ENCODE measurements at regions not wholly inside any gene's neighbourhood (a gene's known extent, or its start where the extent isn't known, plus 50 kb on each side); places are given as distances from the start of the nearest gene placed in this dataset.

GRCh38 chr13:30100226-30100625 is 207.1 kb downstream of the KATNAL1 start:
- TF ChIP-seq, protein P1, sequence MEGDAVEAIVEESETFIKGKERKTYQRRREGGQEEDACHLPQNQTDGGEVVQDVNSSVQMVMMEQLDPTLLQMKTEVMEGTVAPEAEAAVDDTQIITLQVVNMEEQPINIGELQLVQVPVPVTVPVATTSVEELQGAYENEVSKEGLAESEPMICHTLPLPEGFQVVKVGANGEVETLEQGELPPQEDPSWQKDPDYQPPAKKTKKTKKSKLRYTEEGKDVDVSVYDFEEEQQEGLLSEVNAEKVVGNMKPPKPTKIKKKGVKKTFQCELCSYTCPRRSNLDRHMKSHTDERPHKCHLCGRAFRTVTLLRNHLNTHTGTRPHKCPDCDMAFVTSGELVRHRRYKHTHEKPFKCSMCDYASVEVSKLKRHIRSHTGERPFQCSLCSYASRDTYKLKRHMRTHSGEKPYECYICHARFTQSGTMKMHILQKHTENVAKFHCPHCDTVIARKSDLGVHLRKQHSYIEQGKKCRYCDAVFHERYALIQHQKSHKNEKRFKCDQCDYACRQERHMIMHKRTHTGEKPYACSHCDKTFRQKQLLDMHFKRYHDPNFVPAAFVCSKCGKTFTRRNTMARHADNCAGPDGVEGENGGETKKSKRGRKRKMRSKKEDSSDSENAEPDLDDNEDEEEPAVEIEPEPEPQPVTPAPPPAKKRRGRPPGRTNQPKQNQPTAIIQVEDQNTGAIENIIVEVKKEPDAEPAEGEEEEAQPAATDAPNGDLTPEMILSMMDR (IDR thresholded peaks at IDR 0.05; ENCODE audit: insufficient read depth, low read depth, low read length, missing control alignments), result no peak
- no peak overlapping the region for H3K4me3 ChIP-seq (ENCODE audit: low read length)
- DNase-seq (ENCODE audit: low read depth), result no peak

DNA sequence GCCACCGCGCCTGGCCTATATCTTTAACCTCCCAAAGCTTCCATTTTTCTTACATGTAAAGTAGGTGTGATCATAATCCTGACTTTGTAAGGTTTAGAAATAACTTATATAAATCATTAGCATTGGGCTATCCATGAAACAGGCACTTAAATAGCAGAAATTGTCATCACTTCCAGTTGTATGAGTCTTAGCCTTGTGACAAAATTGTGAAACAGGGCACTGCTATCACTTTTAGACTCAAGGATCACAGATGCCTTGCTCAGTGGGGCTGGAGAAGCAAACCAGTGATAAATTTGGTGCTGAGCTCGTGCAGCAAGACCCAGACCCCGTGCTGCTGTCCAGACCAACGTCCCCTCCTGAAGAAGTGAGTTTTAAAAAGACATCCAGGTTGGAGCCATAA is 209.7 kb downstream of the KATNAL1 start:
- TF ChIP-seq, protein P1 (IDR thresholded peaks at IDR 0.05; ENCODE audit: insufficient read depth, low read depth, low read length, missing control alignments), result no peak
- no peak for DNase-seq (ENCODE audit: low read depth)
- no peak overlapping the region for H3K4me3 ChIP-seq (ENCODE audit: low read length)

GRCh38 chr13:30097089-30097488 is 210.3 kb downstream of the KATNAL1 start:
- no peak for DNase-seq (ENCODE audit: low read depth)
- no peak overlapping the region for H3K4me3 ChIP-seq (ENCODE audit: low read length)
- TF ChIP-seq, protein P1 (IDR thresholded peaks at IDR 0.05; ENCODE audit: insufficient read depth, low read depth, low read length, missing control alignments), result no peak

DNA sequence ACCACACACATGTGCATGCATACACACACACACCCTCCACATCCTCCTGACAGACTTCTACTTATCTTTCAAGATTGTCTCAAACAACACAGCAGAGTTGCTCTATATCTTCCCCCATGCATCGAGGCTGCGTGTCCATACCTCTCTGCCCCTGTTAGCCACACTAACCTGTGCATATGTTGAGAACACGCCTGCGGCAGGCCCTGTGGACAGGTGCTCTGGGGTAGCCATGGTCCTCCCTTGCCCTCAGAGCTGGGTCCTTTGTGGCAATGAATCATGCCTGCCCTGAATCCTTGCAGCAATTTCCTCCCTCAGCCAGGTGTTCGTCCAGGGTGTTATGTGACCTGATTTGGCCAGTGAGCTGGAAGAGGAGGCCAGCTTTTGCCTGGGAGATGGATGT is 213.3 kb downstream of the KATNAL1 start:
- no peak for DNase-seq (ENCODE audit: low read depth)
- no peak overlapping the region for H3K4me3 ChIP-seq (ENCODE audit: low read length)
- TF ChIP-seq, protein P1 (IDR thresholded peaks at IDR 0.05; ENCODE audit: insufficient read depth, low read depth, low read length, missing control alignments), result no peak

GRCh38 chr13:30093236-30093635 is 214.1 kb downstream of the KATNAL1 start:
- TF ChIP-seq, protein P1 (IDR thresholded peaks at IDR 0.05; ENCODE audit: insufficient read depth, low read depth, low read length, missing control alignments), result no peak
- DNase-seq (ENCODE audit: low read depth), result no peak
- H3K4me3 ChIP-seq (ENCODE audit: low read length), result no peak overlapping the region

DNA sequence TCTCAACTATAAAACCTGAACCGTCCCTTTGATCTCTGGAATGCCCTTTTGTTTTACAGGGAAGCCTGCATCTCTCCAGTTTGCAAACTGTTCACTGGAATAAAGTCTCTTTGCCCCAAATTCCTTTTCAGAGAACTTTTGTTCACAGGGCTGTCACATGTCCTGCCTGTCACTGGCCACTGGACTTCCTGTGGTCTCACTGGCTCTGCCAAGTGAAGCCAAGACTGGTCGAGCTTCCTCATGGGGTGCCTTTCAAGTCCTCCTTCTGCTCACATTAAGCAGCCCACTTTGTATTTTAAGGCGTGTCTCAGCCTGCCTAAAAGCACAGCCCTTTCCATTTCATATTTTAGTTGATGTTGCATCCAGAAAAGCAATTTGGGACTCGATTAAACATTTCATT is 215.7 kb downstream of the KATNAL1 start:
- no peak overlapping the region for H3K4me3 ChIP-seq (ENCODE audit: low read length)
- no peak for DNase-seq (ENCODE audit: low read depth)
- TF ChIP-seq, protein P1 (IDR thresholded peaks at IDR 0.05; ENCODE audit: insufficient read depth, low read depth, low read length, missing control alignments), result no peak

DNA sequence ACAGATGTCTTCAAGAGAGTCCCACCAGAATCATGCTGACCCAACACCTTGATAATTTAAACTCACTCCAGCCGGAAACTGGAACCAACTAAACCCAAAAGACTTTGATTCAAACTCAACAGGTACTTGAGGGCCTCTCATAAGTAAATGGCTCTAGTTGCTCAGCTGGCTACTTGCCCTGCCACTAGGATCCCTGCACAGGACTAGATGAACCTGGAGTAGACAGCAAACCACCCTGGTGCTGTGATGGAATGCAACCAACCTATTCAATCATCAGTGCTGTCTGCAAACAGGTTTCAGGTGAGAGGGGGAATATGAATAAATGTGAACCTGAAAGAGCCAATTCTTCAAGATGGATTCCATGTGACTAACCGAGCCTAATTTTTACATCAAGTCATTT is 216.3 kb downstream of the KATNAL1 start:
- DNase-seq (ENCODE audit: low read depth), result no peak
- H3K4me3 ChIP-seq (ENCODE audit: low read length), result no peak overlapping the region
- TF ChIP-seq, protein P1 (IDR thresholded peaks at IDR 0.05; ENCODE audit: insufficient read depth, low read depth, low read length, missing control alignments), result no peak

Data from epithelial cell of esophagus (primary cell).